ENCODE measurements at regions not wholly inside any gene's neighbourhood (a gene's known extent, or its start where the extent isn't known, plus 50 kb on each side); places are given as distances from the start of the nearest gene placed in this dataset.

GRCh38 chr6:51542475-51542874 lies 544.9 kb downstream of the PKHD1 start:
- no peak for TF ChIP-seq MYC (IDR thresholded peaks at IDR 0.05; ENCODE audit: low read depth, low read length)
- TF ChIP-seq POLR2A (IDR thresholded peaks at IDR 0.05; ENCODE audit: extremely low read depth, insufficient read length): no peak
- TF ChIP-seq MAX (IDR thresholded peaks at IDR 0.05; ENCODE audit: low read depth, low read length): no peak
- TF ChIP-seq CTCF (IDR thresholded peaks at IDR 0.05; ENCODE audit: low read depth, low read length): no peak
- no peak for DNase-seq (ENCODE audit: low read depth)
- H3K4me3 ChIP-seq (ENCODE audit: low read depth, low read length): no peak overlapping the region

- H3K4me3 ChIP-seq (ENCODE audit: low read depth, low read length): no peak overlapping the region
- TF ChIP-seq MYC (IDR thresholded peaks at IDR 0.05; ENCODE audit: low read depth, low read length) (no peak), MAX (IDR thresholded peaks at IDR 0.05; ENCODE audit: low read depth, low read length) (no peak), CTCF (IDR thresholded peaks at IDR 0.05; ENCODE audit: low read depth, low read length) (no peak), POLR2A (IDR thresholded peaks at IDR 0.05; ENCODE audit: extremely low read depth, insufficient read length) (no peak)
- DNase-seq (ENCODE audit: low read depth): no peak
Measured at GRCh38 chr6:51550243-51550642, 537.2 kb downstream of the PKHD1 start.

GRCh38 chr6:51552435-51552834 lies 535.0 kb downstream of the PKHD1 start:
- no peak for TF ChIP-seq MAX (IDR thresholded peaks at IDR 0.05; ENCODE audit: low read depth, low read length)
- TF ChIP-seq CTCF (IDR thresholded peaks at IDR 0.05; ENCODE audit: low read depth, low read length): no peak
- TF ChIP-seq MYC (IDR thresholded peaks at IDR 0.05; ENCODE audit: low read depth, low read length): no peak
- no peak for TF ChIP-seq POLR2A (IDR thresholded peaks at IDR 0.05; ENCODE audit: extremely low read depth, insufficient read length)
- no peak for DNase-seq (ENCODE audit: low read depth)
- no peak overlapping the region for H3K4me3 ChIP-seq (ENCODE audit: low read depth, low read length)

- H3K4me3 ChIP-seq (ENCODE audit: low read depth, low read length): no peak overlapping the region
- no peak for TF ChIP-seq POLR2A (IDR thresholded peaks at IDR 0.05; ENCODE audit: extremely low read depth, insufficient read length)
- DNase-seq (ENCODE audit: low read depth): no peak
Measured at GRCh38 chr6:51553246-51554015, 534.0 kb downstream of the PKHD1 start.

- DNase-seq (ENCODE audit: low read depth): no peak
- TF ChIP-seq MYC (IDR thresholded peaks at IDR 0.05; ENCODE audit: low read depth, low read length) (no peak), POLR2A (IDR thresholded peaks at IDR 0.05; ENCODE audit: extremely low read depth, insufficient read length) (no peak), MAX (IDR thresholded peaks at IDR 0.05; ENCODE audit: low read depth, low read length) (no peak), CTCF (IDR thresholded peaks at IDR 0.05; ENCODE audit: low read depth, low read length) (no peak)
- no peak overlapping the region for H3K4me3 ChIP-seq (ENCODE audit: low read depth, low read length)
Measured at GRCh38 chr6:51554029-51554428, 533.4 kb downstream of the PKHD1 start.

- DNase-seq (ENCODE audit: low read depth): no peak
- TF ChIP-seq CTCF (IDR thresholded peaks at IDR 0.05; ENCODE audit: low read depth, low read length) (no peak), MYC (IDR thresholded peaks at IDR 0.05; ENCODE audit: low read depth, low read length) (no peak), MAX (IDR thresholded peaks at IDR 0.05; ENCODE audit: low read depth, low read length) (no peak), POLR2A (IDR thresholded peaks at IDR 0.05; ENCODE audit: extremely low read depth, insufficient read length) (no peak)
- no peak overlapping the region for H3K4me3 ChIP-seq (ENCODE audit: low read depth, low read length)
Measured at GRCh38 chr6:51559059-51559458, 528.4 kb downstream of the PKHD1 start.
